ENCODE measurements at regions not wholly inside any gene's neighbourhood (a gene's known extent, or its start where the extent isn't known, plus 50 kb on each side); places are given as distances from the start of the nearest gene placed in this dataset.

- no peak overlapping the region for H2AFZ ChIP-seq (ENCODE audit: low read length)
- H3K4me1 ChIP-seq (ENCODE audit: insufficient read depth, low read length) = no peaks in the 10 kb centered on the region
- no peak overlapping the region for H4K5ac ChIP-seq (ENCODE audit: insufficient read length, low read depth, low read length)
- H4K20me1 ChIP-seq (ENCODE audit: control insufficient read depth, insufficient read depth, insufficient read length) = no peaks in the 10 kb centered on the region
- no peak overlapping the region for H3K27ac ChIP-seq (ENCODE audit: insufficient read length, low read depth, low read length)
- H2BK120ac ChIP-seq (ENCODE audit: low read depth, low read length, poor library complexity, severe bottlenecking) = no peak overlapping the region
- no peaks in the 10 kb centered on the region for H3K27me3 Mint-ChIP-seq (ENCODE audit: low read depth)
- no peaks in the 10 kb centered on the region for H3K9me3 Mint-ChIP-seq
- no peak overlapping the region for H4K8ac ChIP-seq (replicated peaks; ENCODE audit: insufficient read length, low read depth, low read length)
- H3K4me1 Mint-ChIP-seq = 0 out of 4 replicates have a peak, but pooled peaks cover 0 to 2% of the 10 kb centered on the region in 2 experiments
- H2BK12ac ChIP-seq (ENCODE audit: insufficient read length, low read depth, low read length) = no peak overlapping the region
- H3K27me3 ChIP-seq (ENCODE audit: insufficient read depth, low read length) = no peaks in the 10 kb centered on the region
- no peak for TF ChIP-seq CTCF (conservative IDR thresholded peaks at IDR 0.05)
- no peak overlapping the region for H3K9ac ChIP-seq (ENCODE audit: extremely low read depth, insufficient read length, low read length)
- no peak overlapping the region for H3K14ac ChIP-seq (ENCODE audit: insufficient read depth, low read length)
- no peak for DNase-seq
- no peak overlapping the region for H4K91ac ChIP-seq (ENCODE audit: insufficient read length, low read depth, low read length)
- no peaks in the 10 kb centered on the region for H3K36me3 Mint-ChIP-seq (ENCODE audit: insufficient read depth in 1 of 3, low read depth in 3 of 3)
- no peaks in the 10 kb centered on the region for H3K23me2 ChIP-seq (ENCODE audit: insufficient read length, low read depth, low read length, poor library complexity, severe bottlenecking)
- no peak overlapping the region for H3K4ac ChIP-seq (ENCODE audit: low read depth, low read length)
- no peak overlapping the region for H2BK15ac ChIP-seq (ENCODE audit: low read depth, low read length)
- no peak overlapping the region for H3K4me2 ChIP-seq (ENCODE audit: insufficient read depth, insufficient read length, low read length)
- H3K27ac Mint-ChIP-seq = no peak overlapping the region
- H2BK5ac ChIP-seq (ENCODE audit: insufficient read length, low read length) = no peak overlapping the region
- no peak overlapping the region for H3K18ac ChIP-seq (ENCODE audit: insufficient read length, low read depth, low read length)
- H3K56ac ChIP-seq (ENCODE audit: insufficient read length, low read depth, low read length) = no peak overlapping the region
- no CpG with 5 or more reads among the region's 3 CpGs for WGBS (ENCODE audit: extremely low coverage, insufficient read length, low lambda C conversion rate)
- no peak overlapping the region for H3T11ph ChIP-seq (ENCODE audit: low read length)
- no peak overlapping the region for H3K23ac ChIP-seq (ENCODE audit: insufficient read length, low read depth, low read length)
- no peaks in the 10 kb centered on the region for H3K9me3 ChIP-seq (ENCODE audit: control insufficient read depth, low read depth, low read length)
- no peak overlapping the region for H2BK20ac ChIP-seq (ENCODE audit: low read depth, low read length, poor library complexity, severe bottlenecking)
- H3K79me2 ChIP-seq (ENCODE audit: insufficient read depth, low read length) = no peaks in the 10 kb centered on the region
- H3K4me3 Mint-ChIP-seq = no peak overlapping the region
- H2AK5ac ChIP-seq (ENCODE audit: insufficient read length, low read length) = no peak overlapping the region
- no peaks in the 10 kb centered on the region for H3K79me1 ChIP-seq (ENCODE audit: insufficient read depth, low read depth, low read length, poor library complexity, severe bottlenecking)
Observed at GRCh38 chr13:107003911-107004310, 436.0 kb upstream of the ARGLU1 start.

Data from H9 (cell line).